ENCODE measurements at regions not wholly inside any gene's neighbourhood (a gene's known extent, or its start where the extent isn't known, plus 50 kb on each side); places are given as distances from the start of the nearest gene placed in this dataset.
"Not testable (repeated sequence)": the region's sequence is repeated elsewhere in the genome, so short reads cannot be mapped to it uniquely, and the experiment has no call there.

DNA sequence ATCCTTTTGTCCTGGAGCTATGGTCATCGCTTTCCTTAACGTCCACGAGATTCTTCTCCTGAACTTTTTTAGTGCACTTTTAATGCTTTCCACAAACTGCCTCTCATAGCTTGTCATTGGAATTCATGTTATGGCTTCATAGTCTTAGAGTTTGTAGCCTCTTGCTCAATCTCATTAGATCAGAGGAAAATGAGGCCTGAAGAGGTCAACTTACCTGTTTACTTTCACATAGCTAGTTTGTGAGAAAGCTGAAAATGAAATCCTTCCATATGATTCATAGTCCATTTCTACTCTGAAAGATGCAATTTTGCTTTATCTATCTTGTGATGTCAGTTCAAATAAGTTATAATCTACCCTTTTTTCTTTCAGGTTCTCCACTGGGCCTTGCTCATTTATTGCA lies 1747.2 kb upstream of the RAG2 start:
- Histone ChIP-seq H3K4me1 (no peaks in the 10 kb centered on the region), H3K4me3 (no peak overlapping the region), H3K9me3 (peaks cover 0 to 41% (median 16%) of the 10 kb centered on the region in 8 donors), H3K36me3 (no peaks in the 10 kb centered on the region), H3K27me3 (replicated peaks in 1 of 7) (no peaks in the 10 kb centered on the region), H3K27ac (no peak overlapping the region)
- TF ChIP-seq, protein P1, sequence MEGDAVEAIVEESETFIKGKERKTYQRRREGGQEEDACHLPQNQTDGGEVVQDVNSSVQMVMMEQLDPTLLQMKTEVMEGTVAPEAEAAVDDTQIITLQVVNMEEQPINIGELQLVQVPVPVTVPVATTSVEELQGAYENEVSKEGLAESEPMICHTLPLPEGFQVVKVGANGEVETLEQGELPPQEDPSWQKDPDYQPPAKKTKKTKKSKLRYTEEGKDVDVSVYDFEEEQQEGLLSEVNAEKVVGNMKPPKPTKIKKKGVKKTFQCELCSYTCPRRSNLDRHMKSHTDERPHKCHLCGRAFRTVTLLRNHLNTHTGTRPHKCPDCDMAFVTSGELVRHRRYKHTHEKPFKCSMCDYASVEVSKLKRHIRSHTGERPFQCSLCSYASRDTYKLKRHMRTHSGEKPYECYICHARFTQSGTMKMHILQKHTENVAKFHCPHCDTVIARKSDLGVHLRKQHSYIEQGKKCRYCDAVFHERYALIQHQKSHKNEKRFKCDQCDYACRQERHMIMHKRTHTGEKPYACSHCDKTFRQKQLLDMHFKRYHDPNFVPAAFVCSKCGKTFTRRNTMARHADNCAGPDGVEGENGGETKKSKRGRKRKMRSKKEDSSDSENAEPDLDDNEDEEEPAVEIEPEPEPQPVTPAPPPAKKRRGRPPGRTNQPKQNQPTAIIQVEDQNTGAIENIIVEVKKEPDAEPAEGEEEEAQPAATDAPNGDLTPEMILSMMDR (IDR thresholded peaks at IDR 0.05 in 8 of 11, conservative IDR thresholded peaks at IDR 0.05 in 3 of 11) = no peak
- TF ChIP-seq POLR2A (IDR thresholded peaks at IDR 0.05) (no peak), POLR2AphosphoS5 (IDR thresholded peaks at IDR 0.05) (no peak)
- 84 to 94% (median 90%) methylated on average over 3 of the region's 3 CpGs for WGBS, 5 donors
- DNase-seq = no peak
- intact Hi-C loops (cut with DNase I; ENCODE audit: low total_unique reads) = no loop called here

DNA sequence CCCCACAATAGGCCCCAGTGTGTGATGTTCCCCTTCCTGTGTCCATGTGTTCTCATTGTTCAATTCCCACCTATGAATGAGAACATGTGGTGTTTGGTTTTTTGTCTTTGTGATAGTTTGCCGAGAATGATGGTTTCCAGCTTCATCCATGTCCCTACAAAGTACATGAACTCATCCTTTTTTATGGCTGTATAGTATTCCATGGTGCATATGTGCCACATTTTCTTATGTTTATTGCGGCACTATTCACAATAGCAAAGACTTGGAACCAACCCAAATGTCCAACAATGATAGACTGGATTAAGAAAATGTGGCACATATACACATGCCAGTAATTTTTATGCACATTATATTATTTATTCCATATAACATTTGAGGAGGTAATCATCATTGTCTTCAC lies 1743.6 kb upstream of the RAG2 start:
- H3K27me3 ChIP-seq (replicated peaks in 1 of 7); intact Hi-C loops (cut with DNase I; ENCODE audit: low total_unique reads); H3K27ac ChIP-seq; H3K4me3 ChIP-seq; H3K4me1 ChIP-seq; DNase-seq; H3K36me3 ChIP-seq: not testable (repeated sequence)
- WGBS, 5 donors = 82 to 93% (median 85%) methylated on average over 2 of the region's 2 CpGs
- H3K9me3 ChIP-seq = peaks cover 0 to 37% (median 11%) of the 10 kb centered on the region in 8 donors

DNA sequence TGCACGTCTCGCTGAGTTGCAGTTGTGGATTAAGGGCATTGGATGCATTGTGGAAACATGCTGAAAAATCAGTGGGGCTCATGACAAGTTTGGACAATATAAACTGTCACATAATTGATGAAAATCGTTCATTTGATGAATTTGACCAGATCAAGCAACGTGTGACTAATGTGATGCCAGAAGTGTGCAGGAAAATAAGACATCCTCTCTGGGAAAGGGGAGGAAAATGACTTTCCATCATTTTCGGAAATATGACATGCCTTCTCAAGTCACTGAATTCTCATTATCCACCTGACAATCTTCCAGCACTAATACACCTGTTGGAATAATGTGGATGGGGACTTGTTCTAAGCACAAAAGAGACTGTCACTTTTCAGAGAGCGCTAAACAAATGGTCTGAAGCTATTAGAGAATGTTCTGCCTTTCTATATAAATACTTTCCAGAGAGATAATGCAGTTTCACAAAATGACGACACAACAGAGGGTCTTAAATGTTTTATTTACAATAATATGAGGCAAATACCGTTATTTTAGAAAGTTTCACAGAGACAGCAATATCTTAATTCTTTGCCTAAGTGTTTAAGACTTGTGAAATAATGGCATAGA lies 1741.9 kb upstream of the RAG2 start:
- H3K4me1 ChIP-seq = no peaks in the 10 kb centered on the region
- H3K4me3 ChIP-seq = no peak overlapping the region
- WGBS, 5 donors = 72 to 85% (median 77%) methylated on average over 8 of the region's 8 CpGs
- intact Hi-C loops (cut with DNase I; ENCODE audit: low total_unique reads) = no loop called here
- DNase-seq = no peak
- no peak overlapping the region for H3K27ac ChIP-seq
- TF ChIP-seq POLR2A (IDR thresholded peaks at IDR 0.05) (no peak), POLR2AphosphoS5 (IDR thresholded peaks at IDR 0.05) (no peak)
- TF ChIP-seq, protein P1 (IDR thresholded peaks at IDR 0.05 in 8 of 11, conservative IDR thresholded peaks at IDR 0.05 in 3 of 11) = no peak
- peaks cover 0 to 41% (median 14%) of the 10 kb centered on the region in 8 donors for H3K9me3 ChIP-seq
- no peaks in the 10 kb centered on the region for H3K27me3 ChIP-seq (replicated peaks in 1 of 7)
- no peaks in the 10 kb centered on the region for H3K36me3 ChIP-seq

DNA sequence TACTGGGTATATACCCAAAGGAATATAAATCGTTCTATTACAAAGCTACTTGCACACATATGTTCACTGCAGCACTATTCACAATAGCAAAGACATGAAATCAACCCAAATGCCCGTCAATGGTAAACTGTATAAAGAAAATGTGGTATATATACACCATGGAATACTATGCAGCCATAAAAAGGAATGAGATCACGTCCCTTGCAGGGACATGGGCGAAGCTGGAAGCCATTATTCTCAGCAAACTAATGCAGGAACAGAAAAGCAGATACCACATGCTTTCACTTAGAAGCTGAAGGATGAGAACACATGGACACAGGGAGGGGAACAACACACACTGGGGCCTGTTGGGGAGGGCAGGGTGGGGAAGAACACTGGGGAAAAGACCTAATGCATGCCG lies 1740.0 kb upstream of the RAG2 start:
- intact Hi-C loops (cut with DNase I; ENCODE audit: low total_unique reads); DNase-seq; H3K4me3 ChIP-seq; H3K27ac ChIP-seq; H3K36me3 ChIP-seq; H3K4me1 ChIP-seq; H3K27me3 ChIP-seq (replicated peaks in 1 of 7): not testable (repeated sequence)
- H3K9me3 ChIP-seq = peaks cover 0 to 35% (median 13%) of the 10 kb centered on the region in 8 donors
- WGBS, 5 donors = 72 to 85% (median 74%) methylated on average over 5 of the region's 5 CpGs

DNA sequence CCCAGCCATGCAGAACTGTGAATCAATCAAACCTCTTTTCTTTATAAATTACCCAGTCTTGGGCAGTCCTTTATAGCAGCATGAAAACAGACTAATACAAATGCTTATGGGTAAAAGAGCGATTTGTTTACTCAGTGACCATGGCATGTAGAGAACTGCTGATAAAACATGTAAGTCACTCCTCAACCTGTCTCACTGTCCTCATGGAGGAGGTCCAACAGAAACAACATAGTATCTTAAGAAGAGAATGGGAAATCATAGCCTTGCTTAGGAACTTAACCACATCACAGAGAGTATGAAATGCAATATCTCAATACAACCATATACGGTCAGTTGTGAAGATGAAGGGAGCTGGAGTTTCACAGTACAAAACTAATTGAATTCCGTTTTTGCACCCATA lies 1734.0 kb upstream of the RAG2 start:
- 81 to 91% (median 85%) methylated on average over 3 of the region's 3 CpGs for whole genome bisulfite sequencing, 5 donors
- intact Hi-C loops (cut with DNase I; ENCODE audit: low total_unique reads) = no loop called here
- Histone ChIP-seq H3K4me3 (no peak overlapping the region), H3K9me3 (peaks cover 0 to 18% (median 5%) of the 10 kb centered on the region in 8 donors), H3K36me3 (no peaks in the 10 kb centered on the region), H3K27ac (no peak overlapping the region), H3K27me3 (replicated peaks in 1 of 7) (no peaks in the 10 kb centered on the region), H3K4me1 (no peaks in the 10 kb centered on the region)
- TF ChIP-seq POLR2AphosphoS5 (IDR thresholded peaks at IDR 0.05) (no peak), POLR2A (IDR thresholded peaks at IDR 0.05) (no peak)
- TF ChIP-seq, protein P1 (IDR thresholded peaks at IDR 0.05 in 8 of 11, conservative IDR thresholded peaks at IDR 0.05 in 3 of 11) = no peak
- DNase-seq = no peak

All from spleen (tissue), 11 donors.